ENCODE measurements at regions not wholly inside any gene's neighbourhood (a gene's known extent, or its start where the extent isn't known, plus 50 kb on each side); places are given as distances from the start of the nearest gene placed in this dataset.
"Not testable (repeated sequence)": the region's sequence is repeated elsewhere in the genome, so short reads cannot be mapped to it uniquely, and the experiment has no call there.

DNA sequence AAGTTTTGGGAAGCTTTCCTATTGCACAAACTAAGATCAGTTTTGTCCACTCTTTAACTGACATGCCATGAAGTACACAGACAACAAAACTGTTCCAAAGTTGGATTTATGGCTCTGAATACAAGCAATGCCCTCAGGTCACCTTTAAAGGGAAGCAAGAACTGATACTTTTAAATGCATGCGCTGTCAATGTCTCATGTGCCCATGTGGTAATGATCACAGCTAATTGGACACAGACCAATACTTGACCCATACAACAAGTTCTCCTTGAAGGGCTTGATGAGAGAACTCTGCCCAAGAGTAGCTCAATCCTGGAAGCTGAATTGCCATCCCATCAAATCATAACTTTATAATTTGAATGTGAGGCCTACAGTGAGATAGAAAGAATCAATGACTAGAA lies 624.9 kb downstream of the ETS1 start:
- TF ChIP-seq, protein P1, sequence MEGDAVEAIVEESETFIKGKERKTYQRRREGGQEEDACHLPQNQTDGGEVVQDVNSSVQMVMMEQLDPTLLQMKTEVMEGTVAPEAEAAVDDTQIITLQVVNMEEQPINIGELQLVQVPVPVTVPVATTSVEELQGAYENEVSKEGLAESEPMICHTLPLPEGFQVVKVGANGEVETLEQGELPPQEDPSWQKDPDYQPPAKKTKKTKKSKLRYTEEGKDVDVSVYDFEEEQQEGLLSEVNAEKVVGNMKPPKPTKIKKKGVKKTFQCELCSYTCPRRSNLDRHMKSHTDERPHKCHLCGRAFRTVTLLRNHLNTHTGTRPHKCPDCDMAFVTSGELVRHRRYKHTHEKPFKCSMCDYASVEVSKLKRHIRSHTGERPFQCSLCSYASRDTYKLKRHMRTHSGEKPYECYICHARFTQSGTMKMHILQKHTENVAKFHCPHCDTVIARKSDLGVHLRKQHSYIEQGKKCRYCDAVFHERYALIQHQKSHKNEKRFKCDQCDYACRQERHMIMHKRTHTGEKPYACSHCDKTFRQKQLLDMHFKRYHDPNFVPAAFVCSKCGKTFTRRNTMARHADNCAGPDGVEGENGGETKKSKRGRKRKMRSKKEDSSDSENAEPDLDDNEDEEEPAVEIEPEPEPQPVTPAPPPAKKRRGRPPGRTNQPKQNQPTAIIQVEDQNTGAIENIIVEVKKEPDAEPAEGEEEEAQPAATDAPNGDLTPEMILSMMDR (IDR thresholded peaks at IDR 0.05; ENCODE audit: low read depth, low read length, missing control alignments): no peak
- no peak for DNase-seq (ENCODE audit: low read depth)
- no peak overlapping the region for H3K4me3 ChIP-seq (ENCODE audit: low read depth, low read length)

DNA sequence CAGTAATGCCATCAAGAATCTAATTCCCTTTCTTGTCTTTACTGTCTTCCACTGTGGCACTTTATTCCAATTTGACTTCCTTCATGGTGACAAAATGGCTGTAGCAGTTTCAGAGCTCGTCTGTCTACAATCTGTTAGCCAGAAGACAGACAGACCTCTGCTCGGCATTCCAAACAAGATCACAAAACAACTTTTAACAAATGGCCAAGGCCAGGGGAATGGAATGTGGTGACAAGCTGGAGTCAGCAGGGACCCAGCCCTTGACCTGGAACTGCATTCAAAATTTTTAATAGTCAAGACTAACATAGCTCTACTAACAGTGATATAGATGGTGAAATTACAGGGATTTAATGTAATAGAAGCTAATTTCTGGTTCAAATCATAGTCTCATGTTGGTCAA lies 637.2 kb downstream of the ETS1 start:
- TF ChIP-seq, protein P1 (IDR thresholded peaks at IDR 0.05; ENCODE audit: low read depth, low read length, missing control alignments): no peak
- no peak overlapping the region for H3K4me3 ChIP-seq (ENCODE audit: low read depth, low read length)
- DNase-seq (ENCODE audit: low read depth): no peak

DNA sequence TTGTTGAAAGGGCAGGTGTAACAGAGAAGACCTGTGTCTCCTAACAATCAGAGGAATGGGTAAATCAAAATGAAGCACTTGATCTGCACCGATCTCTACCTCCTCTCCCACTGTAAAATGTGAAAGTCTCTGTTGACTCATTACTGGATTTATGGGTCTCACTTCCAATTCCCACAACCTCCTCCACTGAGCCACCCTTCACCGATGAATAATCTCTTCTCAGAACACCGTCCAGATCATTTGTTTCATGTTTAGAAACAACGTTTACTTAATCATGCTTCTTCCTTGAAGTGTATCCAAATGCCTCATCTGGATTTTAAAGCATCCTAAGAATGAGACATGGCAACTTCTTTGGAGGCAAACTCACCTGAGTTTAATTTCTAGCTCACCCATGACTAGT lies 643.6 kb downstream of the ETS1 start:
- TF ChIP-seq, protein P1 (IDR thresholded peaks at IDR 0.05; ENCODE audit: low read depth, low read length, missing control alignments): no peak
- no peak for DNase-seq (ENCODE audit: low read depth)
- no peak overlapping the region for H3K4me3 ChIP-seq (ENCODE audit: low read depth, low read length)

DNA sequence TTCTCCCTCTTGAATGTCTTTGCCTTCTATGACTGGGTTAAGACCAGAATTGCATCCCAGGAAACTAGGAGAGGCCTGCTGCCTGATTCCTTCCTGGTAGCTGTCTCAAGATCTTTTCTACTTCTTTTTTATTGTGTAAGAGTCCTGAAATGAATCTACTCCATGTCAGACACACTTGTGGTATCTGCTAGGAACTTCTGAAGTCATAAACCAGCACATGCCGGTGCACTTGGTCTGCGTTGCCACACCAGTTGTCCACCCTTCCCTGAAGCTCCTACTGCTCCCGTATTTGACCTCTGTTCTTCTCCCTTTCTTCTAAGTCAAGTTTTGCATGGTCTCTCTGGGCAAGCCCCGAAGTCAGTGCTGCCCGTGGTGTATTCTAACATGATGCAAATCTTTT lies 644.2 kb downstream of the ETS1 start:
- TF ChIP-seq, protein P1 (IDR thresholded peaks at IDR 0.05; ENCODE audit: low read depth, low read length, missing control alignments): no peak
- no peak overlapping the region for H3K4me3 ChIP-seq (ENCODE audit: low read depth, low read length)
- DNase-seq (ENCODE audit: low read depth): no peak

DNA sequence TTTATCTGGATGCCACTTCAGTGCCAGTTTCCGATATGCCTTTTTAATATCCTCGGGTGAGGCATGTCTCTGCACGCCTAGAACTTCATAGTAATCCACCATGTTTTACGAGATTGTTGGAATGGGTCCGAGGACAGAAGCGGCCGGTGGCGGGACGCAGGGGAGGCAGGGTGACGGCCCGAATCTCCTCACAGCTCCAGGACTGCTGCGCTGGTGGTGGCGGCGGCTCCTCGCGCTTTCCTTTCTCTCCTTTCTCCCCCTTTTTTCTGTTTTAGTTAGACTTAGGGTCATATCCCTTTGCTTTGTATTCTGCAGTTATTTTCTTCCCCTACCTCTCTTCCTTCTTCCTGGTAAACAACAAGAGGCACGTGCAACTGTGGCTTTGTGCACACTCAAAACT lies 645.8 kb downstream of the ETS1 start:
- not testable (repeated sequence) for H3K4me3 ChIP-seq (ENCODE audit: low read depth, low read length); DNase-seq (ENCODE audit: low read depth)

DNA sequence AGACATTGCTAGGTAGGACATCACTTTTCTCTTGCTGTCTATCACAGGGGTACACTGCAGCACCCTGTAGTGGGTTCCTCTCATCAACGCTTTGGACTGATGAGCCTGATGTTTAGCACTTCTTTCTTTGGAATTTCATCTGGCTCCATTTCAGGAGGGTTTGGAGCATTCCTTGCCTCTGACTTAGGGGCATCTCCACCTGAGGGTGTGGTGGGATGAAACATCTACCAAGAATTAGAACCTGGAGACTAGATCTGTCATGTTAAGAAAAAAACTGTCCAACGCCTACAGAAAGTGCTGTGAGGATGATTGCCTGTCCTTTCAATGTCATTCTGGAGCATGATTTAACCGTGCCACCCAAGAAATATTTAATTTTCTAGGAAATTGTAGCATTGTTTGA lies 648.4 kb downstream of the ETS1 start:
- TF ChIP-seq, protein P1 (IDR thresholded peaks at IDR 0.05; ENCODE audit: low read depth, low read length, missing control alignments): no peak
- H3K4me3 ChIP-seq (ENCODE audit: low read depth, low read length): no peak overlapping the region
- no peak for DNase-seq (ENCODE audit: low read depth)

DNA sequence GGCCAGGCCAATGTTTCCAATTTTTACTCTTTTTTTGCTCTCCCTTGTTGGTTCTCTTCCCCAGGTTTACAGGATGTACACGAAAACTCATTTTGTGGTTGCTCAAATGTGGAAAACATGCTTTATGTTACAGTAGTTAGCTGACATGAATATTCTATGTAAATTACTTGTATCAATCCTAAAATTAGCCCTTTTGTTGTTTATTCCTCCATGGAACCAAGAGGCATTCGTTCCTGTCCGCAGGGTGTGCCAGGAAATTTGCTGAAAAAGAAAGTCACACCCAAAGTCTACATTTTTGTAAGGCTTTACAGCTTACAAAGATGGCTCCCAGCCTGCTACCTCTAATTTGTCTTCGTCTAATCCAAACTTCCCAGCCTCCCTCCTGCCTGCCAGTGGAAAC lies 652.3 kb downstream of the ETS1 start:
- H3K4me3 ChIP-seq (ENCODE audit: low read depth, low read length): no peak overlapping the region
- DNase-seq (ENCODE audit: low read depth): no peak
- TF ChIP-seq, protein P1 (IDR thresholded peaks at IDR 0.05; ENCODE audit: low read depth, low read length, missing control alignments): no peak

DNA sequence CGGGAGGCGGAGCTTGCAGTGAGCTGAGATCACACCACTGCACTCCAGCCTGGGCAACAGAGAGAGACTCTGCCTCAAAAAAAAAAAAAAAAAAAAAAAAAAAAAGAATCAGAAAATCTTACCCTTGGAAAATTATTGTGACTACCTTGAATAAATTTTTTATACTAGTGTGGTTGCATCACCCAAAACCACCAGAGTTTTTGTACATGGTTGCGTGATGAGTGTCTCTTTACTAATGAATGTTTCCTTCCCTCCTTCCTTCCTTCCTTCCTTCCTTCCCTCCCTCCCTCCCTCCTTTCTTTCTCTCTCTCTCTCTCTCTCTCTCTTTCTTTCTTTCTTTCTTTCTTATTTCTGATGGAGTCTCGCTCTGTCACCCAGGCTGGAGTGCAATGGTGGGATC lies 653.4 kb downstream of the ETS1 start:
- H3K4me3 ChIP-seq (ENCODE audit: low read depth, low read length); DNase-seq (ENCODE audit: low read depth): not testable (repeated sequence)

Data from GM12864 (cell line).